ENCODE measurements at regions not wholly inside any gene's neighbourhood (a gene's known extent, or its start where the extent isn't known, plus 50 kb on each side); places are given as distances from the start of the nearest gene placed in this dataset.

DNA sequence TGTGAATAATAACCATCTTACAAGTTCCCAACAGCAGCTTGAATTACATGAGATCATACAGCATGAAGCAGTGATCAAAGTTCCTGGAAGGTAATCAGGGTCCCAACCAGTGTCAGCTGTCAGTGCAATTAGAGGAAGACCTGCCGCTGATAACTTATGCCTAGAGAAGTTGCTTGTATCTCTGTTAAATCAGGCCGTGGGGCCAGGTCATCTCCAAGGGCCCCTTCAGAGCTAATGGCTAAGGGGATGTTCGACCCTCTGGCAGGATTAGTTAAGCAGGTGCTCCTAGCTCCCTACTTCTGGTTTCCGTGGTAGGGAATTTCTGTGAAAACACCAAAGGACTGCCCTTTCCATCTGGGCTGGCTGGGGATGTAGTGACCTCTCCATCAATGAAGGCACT lies 251.0 kb downstream of the FAM43A start:
- Histone ChIP-seq H4K5ac (ENCODE audit: insufficient read length, low read depth, low read length) (no peak overlapping the region), H4K8ac (replicated peaks; ENCODE audit: insufficient read length, low read depth, low read length) (no peak overlapping the region), H3K9ac (ENCODE audit: extremely low read depth, insufficient read length, low read length) (no peak overlapping the region), H2BK12ac (ENCODE audit: insufficient read length, low read depth, low read length) (no peak overlapping the region), H3K4me1 (ENCODE audit: insufficient read depth, low read length) (no peaks in the 10 kb centered on the region), H3K14ac (ENCODE audit: insufficient read depth, low read length) (no peak overlapping the region), H3K4me2 (ENCODE audit: insufficient read depth, insufficient read length, low read length) (no peak overlapping the region), H2AK5ac (ENCODE audit: insufficient read length, low read length) (no peak overlapping the region), H4K20me1 (ENCODE audit: control insufficient read depth, insufficient read depth, insufficient read length) (no peaks in the 10 kb centered on the region), H3K4ac (ENCODE audit: low read depth, low read length) (no peak overlapping the region), H3K79me1 (ENCODE audit: insufficient read depth, low read depth, low read length, poor library complexity, severe bottlenecking) (no peaks in the 10 kb centered on the region), H4K91ac (ENCODE audit: insufficient read length, low read depth, low read length) (no peak overlapping the region), H3K9me3 (ENCODE audit: control insufficient read depth, low read depth, low read length) (no peaks in the 10 kb centered on the region), H2BK5ac (ENCODE audit: insufficient read length, low read length) (no peak overlapping the region), H2BK15ac (ENCODE audit: low read depth, low read length) (no peak overlapping the region), H3K18ac (ENCODE audit: insufficient read length, low read depth, low read length) (no peak overlapping the region), H3K27me3 (ENCODE audit: insufficient read depth, low read length) (no peaks in the 10 kb centered on the region), H2AFZ (ENCODE audit: low read length) (no peak overlapping the region), H3K23me2 (ENCODE audit: insufficient read length, low read depth, low read length, poor library complexity, severe bottlenecking) (no peaks in the 10 kb centered on the region), H3K79me2 (ENCODE audit: insufficient read depth, low read length) (no peaks in the 10 kb centered on the region), H3K56ac (ENCODE audit: insufficient read length, low read depth, low read length) (no peak overlapping the region), H2BK120ac (ENCODE audit: low read depth, low read length, poor library complexity, severe bottlenecking) (no peak overlapping the region), H2BK20ac (ENCODE audit: low read depth, low read length, poor library complexity, severe bottlenecking) (no peak overlapping the region), H3K23ac (ENCODE audit: insufficient read length, low read depth, low read length) (no peak overlapping the region), H3K27ac (ENCODE audit: insufficient read length, low read depth, low read length) (no peak overlapping the region), H3T11ph (ENCODE audit: low read length) (no peak overlapping the region)
- Mint-ChIP-seq H3K36me3 (ENCODE audit: insufficient read depth in 1 of 3, low read depth in 3 of 3) (no peaks in the 10 kb centered on the region; a peak in 1 of 7 replicates), H3K27me3 (ENCODE audit: low read depth) (peaks cover 2% of the 10 kb centered on the region), H3K9me3 (peaks cover 7 to 8% of the 10 kb centered on the region in 2 experiments; a peak in 2 of 5 replicates), H3K4me3 (no peak overlapping the region), H3K27ac (no peak overlapping the region), H3K4me1 (peaks cover 5 to 8% of the 10 kb centered on the region in 2 experiments)
- TF ChIP-seq, protein P1, sequence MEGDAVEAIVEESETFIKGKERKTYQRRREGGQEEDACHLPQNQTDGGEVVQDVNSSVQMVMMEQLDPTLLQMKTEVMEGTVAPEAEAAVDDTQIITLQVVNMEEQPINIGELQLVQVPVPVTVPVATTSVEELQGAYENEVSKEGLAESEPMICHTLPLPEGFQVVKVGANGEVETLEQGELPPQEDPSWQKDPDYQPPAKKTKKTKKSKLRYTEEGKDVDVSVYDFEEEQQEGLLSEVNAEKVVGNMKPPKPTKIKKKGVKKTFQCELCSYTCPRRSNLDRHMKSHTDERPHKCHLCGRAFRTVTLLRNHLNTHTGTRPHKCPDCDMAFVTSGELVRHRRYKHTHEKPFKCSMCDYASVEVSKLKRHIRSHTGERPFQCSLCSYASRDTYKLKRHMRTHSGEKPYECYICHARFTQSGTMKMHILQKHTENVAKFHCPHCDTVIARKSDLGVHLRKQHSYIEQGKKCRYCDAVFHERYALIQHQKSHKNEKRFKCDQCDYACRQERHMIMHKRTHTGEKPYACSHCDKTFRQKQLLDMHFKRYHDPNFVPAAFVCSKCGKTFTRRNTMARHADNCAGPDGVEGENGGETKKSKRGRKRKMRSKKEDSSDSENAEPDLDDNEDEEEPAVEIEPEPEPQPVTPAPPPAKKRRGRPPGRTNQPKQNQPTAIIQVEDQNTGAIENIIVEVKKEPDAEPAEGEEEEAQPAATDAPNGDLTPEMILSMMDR (conservative IDR thresholded peaks at IDR 0.05): no peak
- WGBS (ENCODE audit: extremely low coverage, insufficient read length, low lambda C conversion rate): no CpG with 5 or more reads among the region's 4 CpGs
- DNase-seq: no peak
